ENCODE measurements at regions not wholly inside any gene's neighbourhood (a gene's known extent, or its start where the extent isn't known, plus 50 kb on each side); places are given as distances from the start of the nearest gene placed in this dataset.

GRCh38 chr2:101624706-101625332, 72.7 kb upstream of the MAP4K4 start:
- Mint-ChIP-seq H3K27ac (ENCODE audit: unreplicated experiment) (no peak overlapping the region), H3K4me1 (ENCODE audit: low read depth, unreplicated experiment) (no peaks in the 10 kb centered on the region), H3K36me3 (ENCODE audit: unreplicated experiment) (no peaks in the 10 kb centered on the region), H3K9me3 (ENCODE audit: unreplicated experiment) (peaks cover 3% of the 10 kb centered on the region), H3K4me3 (ENCODE audit: unreplicated experiment) (no peak overlapping the region), H3K27me3 (ENCODE audit: unreplicated experiment) (peaks cover 2% of the 10 kb centered on the region)
- DNase-seq: no peak
- TF ChIP-seq CTCF (IDR thresholded peaks at IDR 0.05; ENCODE audit: partially characterized antibody, unreplicated experiment): no peak

- H3K27ac Mint-ChIP-seq (ENCODE audit: unreplicated experiment): no peak overlapping the region
- H3K9me3 Mint-ChIP-seq (ENCODE audit: unreplicated experiment): peaks cover 3% of the 10 kb centered on the region
- DNase-seq: no peak
- no peaks in the 10 kb centered on the region for H3K36me3 Mint-ChIP-seq (ENCODE audit: unreplicated experiment)
- TF ChIP-seq CTCF (IDR thresholded peaks at IDR 0.05; ENCODE audit: partially characterized antibody, unreplicated experiment): no peak
- no peaks in the 10 kb centered on the region for H3K4me1 Mint-ChIP-seq (ENCODE audit: low read depth, unreplicated experiment)
- H3K27me3 Mint-ChIP-seq (ENCODE audit: unreplicated experiment): peaks cover 2% of the 10 kb centered on the region
- H3K4me3 Mint-ChIP-seq (ENCODE audit: unreplicated experiment): no peak overlapping the region
These were observed 74.4 kb upstream of the MAP4K4 start for GRCh38 chr2:101623031-101623521.

- Mint-ChIP-seq H3K9me3 (ENCODE audit: unreplicated experiment) (no peaks in the 10 kb centered on the region), H3K4me1 (ENCODE audit: low read depth, unreplicated experiment) (no peaks in the 10 kb centered on the region), H3K36me3 (ENCODE audit: unreplicated experiment) (no peaks in the 10 kb centered on the region), H3K27ac (ENCODE audit: unreplicated experiment) (no peak overlapping the region), H3K4me3 (ENCODE audit: unreplicated experiment) (no peak overlapping the region), H3K27me3 (ENCODE audit: unreplicated experiment) (peaks cover 2% of the 10 kb centered on the region)
- TF ChIP-seq CTCF (IDR thresholded peaks at IDR 0.05; ENCODE audit: partially characterized antibody, unreplicated experiment): no peak
- no peak for DNase-seq
These were observed 75.1 kb upstream of the MAP4K4 start for GRCh38 chr2:101622210-101623030.

GRCh38 chr2:101619191-101619591, 78.3 kb upstream of the MAP4K4 start:
- no peak for TF ChIP-seq CTCF (IDR thresholded peaks at IDR 0.05; ENCODE audit: partially characterized antibody, unreplicated experiment)
- Mint-ChIP-seq H3K4me1 (ENCODE audit: low read depth, unreplicated experiment) (peaks cover 5% of the 10 kb centered on the region), H3K4me3 (ENCODE audit: unreplicated experiment) (no peak overlapping the region), H3K27me3 (ENCODE audit: unreplicated experiment) (peaks cover 2% of the 10 kb centered on the region), H3K36me3 (ENCODE audit: unreplicated experiment) (no peaks in the 10 kb centered on the region), H3K27ac (ENCODE audit: unreplicated experiment) (no peak overlapping the region), H3K9me3 (ENCODE audit: unreplicated experiment) (peaks cover 3% of the 10 kb centered on the region)
- DNase-seq: no peak

GRCh38 chr2:101617796-101618195, 79.7 kb upstream of the MAP4K4 start:
- DNase-seq: no peak
- peaks cover 13% of the 10 kb centered on the region for H3K4me1 Mint-ChIP-seq (ENCODE audit: low read depth, unreplicated experiment)
- no peak for TF ChIP-seq CTCF (IDR thresholded peaks at IDR 0.05; ENCODE audit: partially characterized antibody, unreplicated experiment)
- peaks cover 2% of the 10 kb centered on the region for H3K27me3 Mint-ChIP-seq (ENCODE audit: unreplicated experiment)
- H3K27ac Mint-ChIP-seq (ENCODE audit: unreplicated experiment): no peak overlapping the region
- no peak overlapping the region for H3K4me3 Mint-ChIP-seq (ENCODE audit: unreplicated experiment)
- no peaks in the 10 kb centered on the region for H3K36me3 Mint-ChIP-seq (ENCODE audit: unreplicated experiment)
- H3K9me3 Mint-ChIP-seq (ENCODE audit: unreplicated experiment): peaks cover 3% of the 10 kb centered on the region
